NCI-H2029 (cell line): ENCODE measurements at regions not wholly inside any gene's neighbourhood (a gene's known extent, or its start where the extent isn't known, plus 50 kb on each side); places are given as distances from the start of the nearest gene placed in this dataset.

Experiments
- DNase-seq: peaks from one replicate; lab custom pipeline; 2025; lab: John Stamatoyannopoulos, UW

DNA sequence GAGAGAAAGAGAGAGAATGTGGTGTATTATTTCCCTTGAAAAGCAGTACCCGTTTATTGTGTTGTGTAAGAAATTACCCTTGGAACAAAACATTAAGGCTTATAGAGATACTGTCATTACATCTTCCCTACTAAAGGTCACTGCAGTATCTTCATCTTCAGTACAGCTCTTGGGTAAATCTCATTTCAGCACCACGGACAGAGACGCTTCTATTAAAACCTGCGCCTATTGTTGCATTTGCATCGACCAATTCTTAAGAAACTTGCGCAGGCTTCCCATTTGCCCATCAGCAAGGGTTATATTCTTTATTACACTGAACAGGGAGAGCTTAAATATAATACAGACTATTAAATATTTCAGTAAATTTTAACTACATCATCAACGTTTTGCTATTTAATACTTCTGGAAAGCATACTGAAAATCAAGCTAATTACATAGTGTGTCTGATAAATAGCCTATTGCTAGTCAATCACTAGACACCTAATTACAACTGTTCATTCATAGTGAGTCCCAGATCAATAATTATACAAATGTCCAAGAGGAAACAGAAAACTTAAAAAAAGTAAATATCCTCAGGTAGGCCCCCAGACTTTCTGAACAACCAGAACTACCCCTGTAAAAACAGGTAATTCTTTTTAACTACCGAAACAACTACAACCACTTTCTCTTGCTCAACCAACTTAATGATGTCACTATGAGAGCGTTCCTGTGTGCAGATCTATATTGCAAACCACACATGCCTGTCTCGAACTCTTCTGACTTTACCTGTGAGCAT is 350.6 kb downstream of the LIG4 start:
- DNase-seq, result no peak

DNA sequence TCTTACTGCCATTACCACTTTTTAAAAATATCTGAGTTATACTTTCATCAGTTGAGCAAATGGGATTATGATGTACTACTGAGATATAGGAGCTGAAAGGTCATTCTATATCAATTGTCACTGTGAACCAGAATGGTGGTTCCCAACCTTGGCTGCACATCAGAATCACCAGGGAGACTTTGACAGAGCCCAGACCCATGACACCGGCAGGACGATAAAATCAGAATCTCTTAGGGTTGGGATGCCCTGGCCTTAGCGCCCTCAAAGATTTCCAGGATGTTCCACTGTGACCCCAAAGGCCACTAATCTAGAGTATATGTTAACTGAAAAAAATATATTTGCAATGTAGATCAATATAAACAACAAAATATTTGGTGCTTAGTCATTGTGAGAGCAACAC is 355.1 kb downstream of the LIG4 start:
- DNase-seq, result no peak

DNA sequence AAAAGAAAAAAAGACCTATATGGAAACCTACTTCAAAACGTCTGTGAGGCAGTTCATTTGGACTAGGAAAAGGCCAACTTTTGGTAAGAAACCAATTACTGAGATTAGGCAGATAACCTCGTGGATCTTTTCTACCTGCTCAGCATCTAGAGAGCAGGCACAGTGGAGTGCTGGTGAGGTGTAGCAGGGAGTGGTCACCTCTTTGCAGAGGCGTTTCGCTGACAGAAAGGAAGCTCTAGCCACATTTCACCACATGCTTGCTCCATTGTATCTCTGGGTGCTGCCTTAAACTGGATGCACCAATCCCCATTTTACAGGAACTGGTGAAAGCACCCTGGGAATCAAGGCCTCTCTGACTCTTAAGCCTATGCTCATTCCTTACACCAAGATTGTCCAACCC is 360.5 kb downstream of the LIG4 start:
- no peak for DNase-seq

DNA sequence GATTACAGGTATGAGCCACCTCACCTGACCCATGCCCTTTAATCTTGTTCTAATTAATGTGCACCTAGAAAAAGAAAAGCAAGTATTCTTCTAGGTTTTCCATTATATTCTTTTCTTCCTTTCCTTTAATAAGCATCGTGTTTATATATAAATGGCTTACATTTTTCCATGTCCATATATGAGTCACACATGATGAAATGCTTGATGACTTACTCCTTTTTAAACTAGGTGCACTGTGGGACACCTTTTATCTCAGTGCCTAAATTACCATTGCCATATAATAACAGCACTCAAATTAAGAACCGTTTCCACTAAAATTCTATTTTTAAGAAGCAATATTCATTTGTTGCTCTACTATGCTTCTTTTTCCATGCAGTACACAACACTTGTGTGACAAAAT is 363.3 kb downstream of the LIG4 start:
- DNase-seq, result no peak

DNA sequence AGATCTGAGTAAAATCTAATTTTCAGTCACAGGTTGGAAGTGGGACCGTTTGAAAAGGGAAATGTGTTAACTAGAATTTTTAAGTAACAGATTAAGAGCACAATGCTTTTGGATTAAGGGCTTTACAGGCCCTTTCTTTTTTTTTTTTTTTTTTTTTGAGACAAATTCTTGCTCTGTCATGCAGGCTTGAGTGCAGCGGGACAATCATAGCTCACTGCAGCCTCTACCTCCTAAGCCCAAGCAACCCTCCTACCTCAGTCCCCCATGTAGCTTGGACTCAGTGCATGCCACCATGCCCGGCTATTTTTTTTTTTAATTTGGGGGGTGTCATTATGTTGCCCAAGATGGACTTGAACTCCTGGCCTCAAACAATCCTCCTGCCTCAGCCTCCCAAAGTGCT is 363.7 kb downstream of the LIG4 start:
- DNase-seq, result no peak

DNA sequence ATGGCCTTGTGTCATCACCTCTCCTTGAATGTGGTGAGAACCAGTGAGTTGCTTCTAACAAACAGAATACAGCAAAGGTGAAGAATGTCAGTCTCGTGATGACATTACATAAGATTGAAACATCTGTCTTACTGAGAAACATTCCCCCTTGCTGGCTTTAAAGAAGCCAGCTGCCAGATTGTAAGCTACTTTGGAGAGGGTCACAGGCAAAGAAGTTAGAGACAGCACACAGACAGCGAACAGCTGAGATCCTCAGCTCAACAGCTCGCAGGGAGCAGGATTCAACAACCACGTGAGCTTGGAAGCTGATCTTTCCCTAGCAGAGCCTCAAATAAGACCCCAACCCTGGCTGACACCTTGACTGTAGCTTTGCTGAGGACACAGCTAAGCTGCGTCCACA is 367.9 kb downstream of the LIG4 start:
- DNase-seq, result no peak

DNA sequence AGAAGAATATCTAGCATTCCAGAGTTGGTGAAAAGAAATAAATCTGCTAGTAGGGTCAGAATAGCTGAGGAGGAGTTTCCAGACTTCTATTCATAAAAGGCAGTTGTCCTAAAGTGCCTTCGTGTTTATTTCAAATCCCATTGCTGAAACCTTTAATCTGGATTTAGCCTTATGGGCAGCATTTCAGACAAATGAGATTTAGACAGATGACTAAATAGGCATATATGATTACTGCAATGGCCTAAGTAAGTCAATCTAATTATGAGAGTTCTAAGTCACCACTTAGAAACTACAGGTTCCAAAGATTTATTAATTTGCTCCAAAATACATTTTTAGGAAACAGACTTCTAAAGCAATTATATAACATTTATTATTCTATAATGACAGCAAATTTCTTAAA is 368.7 kb downstream of the LIG4 start:
- DNase-seq, result no peak

DNA sequence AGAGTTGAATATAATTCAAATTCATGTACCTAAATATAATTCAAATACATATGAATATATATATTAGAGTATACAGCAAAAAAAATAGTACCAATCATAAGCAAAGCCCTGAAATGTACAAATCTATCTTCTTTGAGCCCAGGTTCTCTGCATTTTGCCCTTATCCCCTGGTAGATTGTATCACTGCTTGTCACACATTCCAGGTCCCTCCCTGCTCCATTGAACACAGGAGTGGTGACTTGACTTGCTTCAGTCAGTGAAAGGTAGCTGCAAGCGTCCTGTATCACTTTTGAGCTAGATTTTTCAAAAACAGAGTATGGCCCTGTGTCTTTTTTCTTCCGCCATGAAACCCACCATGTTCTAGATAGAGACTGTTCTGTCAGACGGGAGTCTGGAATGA is 369.4 kb downstream of the LIG4 start:
- DNase-seq, result no peak

DNA sequence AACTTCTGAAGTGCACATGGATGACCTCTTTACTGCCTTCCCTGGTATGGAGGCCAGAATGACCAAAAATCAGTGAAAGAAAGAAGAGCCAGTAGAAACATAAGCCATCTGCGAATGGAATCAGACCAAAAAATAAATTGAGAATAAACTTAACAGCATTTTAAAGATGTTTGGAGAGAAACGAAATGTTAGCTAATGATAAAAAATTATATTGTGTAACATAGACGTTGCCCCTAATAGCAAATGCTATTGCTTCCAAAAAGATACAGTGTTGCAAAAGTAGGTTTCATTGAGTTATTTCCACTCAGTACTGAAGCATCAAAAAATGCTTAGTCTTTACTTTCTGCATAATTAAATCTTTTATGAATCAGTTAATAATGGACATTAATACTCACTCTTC is 371.7 kb downstream of the LIG4 start:
- no peak for DNase-seq

DNA sequence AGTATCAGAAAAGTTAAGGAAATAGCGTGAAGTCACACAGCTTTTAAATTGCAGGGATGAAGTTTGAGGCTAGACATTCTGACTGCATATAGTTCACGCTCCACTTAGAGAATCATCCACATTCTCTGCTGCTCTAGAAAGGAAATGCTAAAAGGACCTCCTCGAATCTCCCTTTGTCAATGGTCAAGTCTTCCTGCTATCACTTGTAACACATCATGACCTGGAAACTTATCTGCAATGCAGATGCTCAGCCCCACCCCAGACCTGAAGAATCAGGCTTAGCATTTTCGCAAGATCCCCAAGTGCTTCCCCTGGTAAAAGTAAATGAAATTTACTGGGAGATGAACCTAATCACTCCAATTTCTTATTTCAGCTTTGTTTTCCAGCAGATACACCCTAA is 372.1 kb downstream of the LIG4 start:
- no peak for DNase-seq

DNA sequence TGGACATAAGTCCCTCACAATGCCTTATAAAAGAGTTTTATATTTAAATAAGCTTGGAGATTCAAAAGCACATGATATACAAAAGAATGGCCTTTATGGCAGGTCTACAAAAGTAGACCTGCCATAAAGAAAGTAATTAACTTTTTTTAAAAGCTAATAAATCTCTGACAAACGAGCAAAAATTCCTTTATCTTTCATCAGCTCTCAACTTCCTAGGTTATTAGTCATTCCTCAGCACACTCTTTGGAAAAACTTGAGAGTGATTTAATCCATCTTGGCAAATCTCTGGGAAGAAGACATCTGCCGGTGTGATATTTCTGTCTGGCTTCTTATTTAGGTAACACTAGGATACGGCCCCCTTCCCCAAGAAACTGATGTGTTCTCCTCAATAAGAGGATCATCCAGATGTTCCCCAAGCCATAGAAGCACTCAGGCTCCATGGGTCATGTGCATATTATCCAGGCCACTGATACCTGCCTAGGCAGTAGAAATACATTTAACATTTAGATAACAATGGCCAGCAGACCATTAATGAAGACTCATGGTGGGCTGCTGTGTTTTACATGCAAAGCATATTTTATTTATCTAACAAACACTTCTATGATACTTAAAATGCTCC is 372.7 kb downstream of the LIG4 start:
- DNase-seq, result no peak

DNA sequence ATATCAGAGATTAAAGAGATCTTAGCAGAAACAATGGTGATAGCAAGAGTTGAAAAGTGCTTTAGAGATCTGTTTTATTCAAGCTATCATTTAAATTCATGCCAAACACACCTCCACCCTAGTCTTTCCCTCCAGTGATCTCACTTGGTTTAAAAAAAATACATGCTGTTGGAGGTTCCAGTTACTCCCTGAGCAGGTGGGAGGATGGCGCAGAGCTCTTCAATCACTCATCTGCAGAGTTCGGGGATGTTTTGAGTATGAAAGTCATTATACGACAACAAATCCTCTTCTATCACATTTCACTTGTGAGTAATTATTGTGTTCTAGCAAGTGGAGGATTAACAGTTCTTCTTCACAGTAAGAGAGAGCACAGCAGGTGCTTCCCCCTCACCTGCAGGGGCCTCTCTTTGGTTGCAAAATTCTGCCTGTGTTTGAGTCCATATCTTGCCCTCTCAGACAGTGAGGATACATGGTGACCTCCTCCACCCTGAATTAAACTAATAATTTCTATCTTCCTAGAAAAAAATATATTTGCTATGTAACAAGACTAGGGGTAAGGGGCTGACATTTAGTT is 376.7 kb downstream of the LIG4 start:
- DNase-seq, result no peak

DNA sequence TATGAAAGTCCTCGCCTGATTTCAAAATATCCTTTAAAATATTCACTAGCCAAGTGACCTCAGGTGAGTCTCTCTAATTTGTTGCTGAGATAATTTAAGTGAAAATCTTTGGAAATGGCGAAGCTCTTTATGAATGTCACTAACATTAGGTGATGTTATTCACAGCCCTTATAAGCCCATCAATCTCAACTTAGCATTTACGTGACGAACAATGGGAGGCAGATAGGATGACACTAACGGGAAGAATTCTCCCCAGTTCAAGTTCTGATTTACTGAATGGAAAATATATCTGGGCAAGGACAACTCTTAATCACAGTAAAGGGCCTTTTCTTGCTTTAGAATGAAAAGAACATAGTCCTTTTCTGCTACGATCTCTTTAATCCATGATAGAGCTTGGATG is 378.7 kb downstream of the LIG4 start:
- no peak for DNase-seq

DNA sequence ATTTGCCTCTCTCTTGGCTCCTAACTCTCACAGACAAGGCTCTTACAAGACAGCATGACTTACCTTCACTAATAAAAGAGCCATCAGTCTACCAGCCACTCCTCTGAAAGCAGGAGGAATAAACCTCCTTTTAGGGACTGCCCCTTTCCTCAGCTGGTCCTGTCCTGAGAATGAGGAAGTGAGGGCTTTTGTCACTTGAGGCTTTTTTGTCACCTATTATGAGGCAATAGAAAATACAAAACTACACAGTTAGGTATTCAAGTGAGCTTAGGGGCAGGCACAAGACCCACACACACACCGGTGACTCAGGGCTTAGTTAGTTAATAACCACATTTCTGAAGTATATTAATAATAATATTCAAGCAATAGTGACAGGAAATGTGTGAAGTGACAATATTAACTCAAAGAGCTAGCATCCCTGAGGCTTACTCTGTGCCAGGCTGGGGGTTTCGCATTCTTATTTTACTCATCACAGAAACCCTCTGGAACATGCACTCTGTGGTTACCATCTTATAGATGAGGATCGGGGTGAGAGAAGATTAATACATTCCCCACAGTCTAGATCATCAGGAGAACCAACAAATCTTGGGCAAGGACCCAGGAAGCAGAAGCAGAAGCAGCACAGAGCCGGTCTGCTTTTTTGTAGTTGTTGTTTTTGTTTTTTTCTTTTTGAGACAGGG is 379.9 kb downstream of the LIG4 start:
- DNase-seq, result peak; percentile 4

DNA sequence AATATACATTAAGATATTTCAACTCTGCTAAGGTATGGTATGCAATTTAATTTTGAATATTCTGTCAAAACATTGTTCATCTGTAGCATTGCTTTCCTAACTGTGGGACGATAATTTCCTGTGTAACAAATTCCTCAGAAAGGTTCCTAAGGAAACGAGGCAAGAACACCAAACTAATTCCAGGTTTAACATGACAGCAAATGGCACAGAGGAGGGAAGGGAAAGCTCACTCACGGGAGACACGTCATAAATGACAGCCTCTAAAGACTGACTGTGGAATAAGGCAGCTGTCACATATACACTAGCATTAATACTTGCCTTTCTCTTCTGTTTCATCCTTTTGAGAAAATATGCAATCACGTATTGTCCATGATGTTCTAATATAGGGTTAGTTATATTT is 380.6 kb downstream of the LIG4 start:
- DNase-seq, result no peak

DNA sequence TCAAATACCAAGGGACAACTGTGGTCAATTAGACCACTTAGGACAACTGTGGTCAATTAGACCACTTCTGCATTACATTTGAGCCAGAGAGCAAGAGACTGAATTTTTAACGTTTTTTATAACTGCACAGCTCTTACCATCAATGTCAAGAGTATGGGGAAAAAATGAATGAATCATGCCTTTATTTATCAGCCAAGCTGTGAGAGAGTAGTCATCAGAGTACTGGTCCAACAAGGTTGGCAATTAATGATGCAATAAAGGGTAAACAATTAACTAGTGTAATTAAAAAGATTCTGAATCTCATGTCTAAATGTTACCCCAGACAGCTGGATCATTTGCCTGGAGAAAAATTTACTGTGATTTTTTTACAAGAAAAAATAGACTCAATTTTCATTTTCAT is 381.1 kb downstream of the LIG4 start:
- no peak for DNase-seq

DNA sequence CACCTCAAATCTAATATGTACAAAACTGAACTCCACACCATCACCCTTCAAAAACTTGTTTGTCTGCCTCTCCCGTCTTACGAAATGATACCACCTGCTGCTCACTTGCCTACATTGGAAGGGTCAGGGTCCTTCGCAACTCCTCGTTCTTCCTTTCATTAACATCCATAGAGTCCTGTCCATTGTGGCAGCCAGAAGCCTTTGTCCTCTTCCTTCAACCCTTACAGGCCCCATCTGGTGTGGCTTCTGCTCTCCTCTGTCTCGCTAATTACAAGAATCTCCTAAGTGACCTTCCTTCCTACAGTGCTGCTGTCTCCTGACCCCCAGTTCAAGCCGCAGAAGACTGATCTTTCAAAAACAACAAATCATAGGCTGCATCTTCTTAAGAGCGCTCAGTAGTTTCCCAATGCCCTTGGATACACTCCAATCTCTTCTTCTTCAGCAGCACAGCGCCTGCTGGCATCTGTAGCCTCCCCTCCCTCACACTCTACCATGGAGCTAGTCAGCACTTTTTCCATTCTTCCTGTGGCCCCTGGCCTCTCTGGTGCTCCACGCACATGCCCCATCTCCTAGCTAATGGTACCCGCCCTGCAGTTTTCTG is 382.7 kb downstream of the LIG4 start:
- DNase-seq, result no peak

DNA sequence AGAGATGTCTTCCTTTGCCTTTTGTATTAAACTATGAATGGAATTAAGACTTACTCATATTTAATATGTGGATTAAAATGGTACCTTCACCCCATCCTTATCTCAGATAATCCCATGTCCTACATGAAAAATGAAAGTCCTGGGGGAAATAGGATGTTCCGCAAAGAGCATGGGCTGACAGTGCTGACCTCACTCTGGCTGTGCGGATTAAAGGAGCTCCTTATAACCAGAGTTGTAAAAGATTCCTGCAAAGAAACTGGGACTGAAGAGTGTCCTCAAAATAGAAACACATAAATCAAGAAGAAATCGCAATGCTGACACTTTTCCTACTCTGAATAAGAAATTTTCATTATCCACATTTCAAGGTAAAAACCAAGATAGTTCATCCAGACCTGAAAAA is 384.5 kb downstream of the LIG4 start:
- no peak for DNase-seq

DNA sequence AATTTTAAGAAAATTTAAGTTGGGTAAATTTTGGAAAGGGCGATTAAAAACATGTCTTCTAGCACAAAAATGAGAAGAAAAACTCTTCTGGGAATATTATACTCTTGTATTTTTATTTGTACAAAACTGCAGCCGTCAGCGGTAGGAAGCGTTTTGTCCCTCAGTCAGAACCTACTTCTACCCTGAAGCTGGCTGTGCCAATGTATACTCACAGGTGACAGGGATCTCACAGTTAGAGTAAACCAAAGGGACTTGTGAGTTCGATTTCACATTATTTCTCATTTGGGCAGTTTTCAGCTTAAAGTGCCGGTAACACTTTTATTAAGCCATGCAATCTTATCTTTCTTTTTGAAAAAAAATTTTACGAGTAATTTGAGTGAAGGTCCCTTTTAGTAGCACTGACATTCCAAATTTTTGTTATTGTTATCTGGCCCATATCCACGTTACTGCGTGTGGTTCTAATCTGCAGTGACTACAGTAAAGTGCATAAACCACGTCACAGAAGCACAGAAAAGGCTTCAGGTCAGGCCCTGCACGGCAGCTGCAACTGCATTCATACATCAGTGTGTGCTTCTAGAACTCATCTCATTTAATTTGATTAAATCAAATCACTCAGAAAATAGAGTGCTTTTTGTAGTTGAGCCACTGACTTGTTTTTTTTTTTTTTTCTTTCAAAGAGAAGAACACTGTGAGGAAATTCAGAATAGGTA is 387.3 kb downstream of the LIG4 start:
- DNase-seq, result no peak

DNA sequence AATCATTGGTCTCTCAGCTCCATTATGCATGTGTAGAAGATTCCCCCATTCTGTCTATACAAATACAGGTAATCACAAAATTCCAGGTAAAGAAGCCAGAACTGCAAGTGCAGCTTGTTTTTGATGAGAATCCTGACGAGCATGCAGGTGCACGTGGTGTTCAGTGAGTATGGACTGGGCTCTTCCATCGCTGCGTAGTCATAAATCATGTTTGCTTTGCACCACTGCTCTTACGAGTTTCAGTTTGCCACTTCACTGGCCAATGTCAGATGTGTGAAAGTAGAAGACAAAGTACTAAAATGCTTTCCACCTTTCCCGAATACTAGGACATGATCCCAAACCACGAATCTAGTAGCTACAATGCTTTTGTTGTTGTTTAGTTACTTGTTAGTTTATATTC is 390.7 kb downstream of the LIG4 start:
- DNase-seq, result no peak

DNA sequence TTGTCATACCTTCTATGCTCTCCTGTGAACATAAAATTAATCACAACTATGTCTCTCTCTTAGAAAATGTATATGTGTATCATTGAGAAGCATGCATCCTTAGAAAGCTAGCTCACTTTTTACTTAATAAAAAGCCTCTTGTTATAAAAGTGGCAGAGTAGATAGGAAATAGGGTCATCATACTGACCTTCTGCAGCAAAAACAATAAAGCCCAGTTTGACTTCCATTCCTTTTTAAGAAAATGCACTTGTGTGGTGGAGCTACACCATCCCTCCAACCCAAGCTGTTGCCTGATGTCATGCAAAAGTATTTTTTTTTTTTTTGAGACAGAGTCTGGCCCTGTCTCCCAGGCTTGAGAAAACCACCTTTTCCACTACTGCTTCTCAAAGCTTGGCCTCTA is 393.3 kb downstream of the LIG4 start:
- no peak for DNase-seq

DNA sequence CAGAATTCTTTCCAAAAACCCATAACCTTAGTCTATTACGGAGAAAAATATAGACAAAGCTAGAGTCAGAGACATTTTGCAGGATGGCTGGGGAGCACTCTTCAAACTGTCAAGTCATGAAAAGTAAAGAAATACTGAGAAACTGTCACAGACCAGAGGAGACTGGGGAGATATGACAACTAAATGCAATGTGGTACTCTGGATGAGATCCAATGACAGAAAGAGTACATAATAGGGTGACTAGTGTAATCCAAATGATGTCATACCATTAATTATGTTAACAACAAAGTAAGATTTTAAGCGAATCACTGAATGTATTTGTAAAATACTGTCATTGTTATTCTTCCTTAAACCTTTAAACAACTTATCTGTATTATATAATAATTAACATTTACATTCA is 393.8 kb downstream of the LIG4 start:
- no peak for DNase-seq
